ENCODE measurements at regions not wholly inside any gene's neighbourhood (a gene's known extent, or its start where the extent isn't known, plus 50 kb on each side); places are given as distances from the start of the nearest gene placed in this dataset.
"Not testable (repeated sequence)": the region's sequence is repeated elsewhere in the genome, so short reads cannot be mapped to it uniquely, and the experiment has no call there.

DNA sequence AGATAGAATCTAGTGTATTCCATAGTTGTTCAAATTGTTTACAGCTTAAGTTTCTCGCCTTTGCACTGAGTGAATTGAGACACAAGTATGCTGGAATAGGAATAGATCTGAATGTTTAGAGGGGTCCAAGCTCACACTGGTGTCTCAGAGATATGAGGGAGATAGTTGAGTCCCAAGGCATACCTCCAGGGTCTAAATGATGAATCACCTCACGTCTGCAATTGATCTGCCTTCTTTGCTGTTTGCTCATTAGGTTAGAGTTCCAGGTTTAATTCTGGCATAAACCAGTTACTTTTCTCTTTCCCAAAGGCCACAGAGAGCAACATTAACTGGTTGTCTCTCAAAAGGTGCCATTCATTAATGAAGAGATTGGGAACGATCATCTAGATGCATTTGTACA lies 106.3 kb upstream of the MME start:
- DNase-seq = no peak

DNA sequence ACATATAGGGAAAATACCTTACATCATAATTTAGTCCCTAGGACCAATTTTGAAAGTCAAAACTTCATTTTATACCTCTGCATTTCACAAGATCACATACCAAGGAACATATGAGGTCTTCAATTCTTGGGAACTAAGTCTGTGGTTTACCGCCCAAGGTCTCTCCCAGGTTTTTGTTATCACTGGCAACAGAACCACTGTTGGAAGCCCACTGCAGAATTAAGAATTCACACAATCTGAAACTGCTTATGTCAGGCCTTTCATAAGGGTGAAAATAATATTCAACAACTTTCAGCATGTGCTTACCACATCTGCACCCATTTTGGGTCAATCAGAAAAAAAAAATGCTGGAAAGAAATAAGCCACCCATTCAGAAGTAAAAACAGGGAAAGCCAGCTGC lies 107.2 kb upstream of the MME start:
- DNase-seq = no peak

DNA sequence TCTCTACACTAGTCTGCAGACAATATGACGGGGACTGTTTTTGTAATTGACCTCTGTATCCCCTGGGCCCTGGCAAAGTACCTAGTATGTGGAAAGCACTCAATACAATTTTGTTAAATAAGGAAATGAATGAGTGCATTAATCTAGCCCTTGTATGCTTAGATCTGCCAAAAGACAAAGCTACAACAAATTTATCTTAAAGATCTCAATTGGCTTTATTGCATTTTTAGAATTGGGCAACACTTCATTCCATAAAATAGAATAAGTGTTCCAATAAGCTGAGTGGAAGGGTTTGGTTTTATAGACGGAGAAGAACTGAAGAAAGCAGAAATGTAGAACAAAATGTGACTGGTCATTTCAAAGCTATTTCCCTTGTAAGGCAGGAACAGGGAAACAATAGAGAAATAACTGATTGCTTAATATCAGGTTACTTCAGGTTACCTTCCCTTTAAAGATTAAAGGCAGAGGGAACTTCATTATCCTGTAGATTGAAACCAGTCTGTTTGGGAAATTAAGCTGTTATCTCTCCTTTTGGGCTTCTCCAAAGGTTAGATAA lies 108.3 kb upstream of the MME start:
- DNase-seq = no peak

DNA sequence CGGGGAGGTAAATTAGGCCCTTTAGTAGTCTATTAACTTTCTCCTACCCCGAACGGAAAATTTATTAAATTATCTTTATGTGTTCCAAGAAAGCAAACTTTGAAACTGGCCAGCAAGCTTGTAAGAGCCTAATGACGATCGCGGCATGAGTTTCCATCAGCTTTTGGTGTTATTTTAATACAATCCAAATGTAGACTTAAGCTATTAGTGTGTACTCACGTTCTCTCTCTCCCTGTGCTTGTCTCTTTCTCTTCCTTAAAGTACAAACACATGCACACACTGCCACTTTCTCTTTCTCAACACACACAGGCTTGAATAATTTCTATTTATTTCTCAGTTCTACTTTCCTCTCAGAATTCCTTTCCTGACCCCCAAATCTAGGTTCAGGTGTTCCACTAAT lies 108.8 kb upstream of the MME start:
- no peak for DNase-seq

DNA sequence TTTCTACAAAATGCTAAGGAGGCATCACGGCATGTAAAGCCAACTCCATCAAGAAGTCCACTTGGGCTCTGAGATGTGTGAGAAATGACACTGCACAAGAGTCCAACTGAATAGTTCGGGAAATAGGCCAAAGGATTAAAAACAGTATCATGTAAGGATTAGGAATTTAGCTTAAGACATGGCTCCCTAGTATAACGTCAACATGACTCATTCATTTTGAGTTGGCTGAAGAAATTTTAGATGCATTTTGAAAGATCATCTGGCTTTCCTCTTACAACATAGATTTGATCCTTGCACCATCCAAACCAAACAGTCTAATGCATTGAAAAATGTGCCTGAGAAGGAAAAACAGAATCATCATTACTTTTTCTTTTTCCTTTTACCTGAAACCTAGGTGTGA lies 109.3 kb upstream of the MME start:
- no peak for DNase-seq

DNA sequence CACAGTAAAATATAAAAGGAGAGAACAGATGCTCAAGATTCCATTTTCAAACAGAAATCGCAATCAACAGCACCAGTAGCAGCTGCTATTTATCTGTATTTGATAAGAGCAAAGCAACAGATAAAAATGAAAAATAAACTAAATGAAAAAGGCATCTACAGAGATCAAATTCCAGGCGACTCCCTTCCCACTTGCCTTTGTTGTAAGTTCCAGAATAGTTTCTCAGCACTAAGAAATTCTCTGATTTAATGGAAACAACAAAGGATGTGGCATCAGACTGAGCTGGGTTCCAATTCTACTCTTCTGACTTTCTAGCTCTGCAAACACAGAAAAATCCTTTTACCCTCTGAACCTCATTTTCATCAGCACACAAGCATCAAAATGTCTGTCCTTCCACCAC lies 110.8 kb upstream of the MME start:
- no peak for DNase-seq

DNA sequence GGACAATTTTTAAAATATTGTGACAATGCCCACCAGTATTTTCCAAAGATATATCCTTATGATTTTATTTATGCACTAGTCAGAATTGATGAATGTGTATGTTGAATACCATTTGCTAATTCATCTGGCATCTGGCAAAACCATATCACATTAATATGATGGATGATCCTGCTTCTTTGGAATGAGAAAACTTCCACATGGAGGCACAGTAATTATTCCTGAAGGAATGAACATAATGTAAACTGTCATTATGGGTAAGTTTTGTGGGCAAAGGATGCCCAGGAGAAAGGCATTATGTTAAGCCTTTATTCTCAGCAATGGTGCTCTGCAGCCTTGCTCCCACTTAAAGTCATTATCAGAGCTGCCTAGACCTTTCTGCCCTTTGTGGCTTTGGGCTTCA lies 113.0 kb upstream of the MME start:
- DNase-seq = no peak

DNA sequence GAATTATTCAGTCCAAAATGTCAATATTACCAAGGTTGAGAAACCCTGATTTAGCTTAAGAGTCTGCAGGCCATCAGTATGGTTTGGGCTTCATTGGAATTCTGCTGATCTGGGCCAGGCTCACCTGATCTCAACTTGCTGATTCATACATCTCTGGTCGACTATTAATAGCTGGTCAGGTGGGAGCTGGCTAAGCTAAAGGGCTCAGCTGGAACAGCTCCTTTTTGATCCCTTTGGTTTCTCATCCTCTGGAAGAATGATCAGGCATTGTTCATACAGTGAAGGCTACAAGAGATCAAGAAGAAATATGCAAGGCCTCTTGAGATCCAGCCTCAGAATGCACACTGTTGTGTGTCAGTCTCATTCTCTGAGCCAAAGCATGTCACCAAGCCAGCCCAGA lies 123.3 kb upstream of the MME start:
- DNase-seq = no peak

DNA sequence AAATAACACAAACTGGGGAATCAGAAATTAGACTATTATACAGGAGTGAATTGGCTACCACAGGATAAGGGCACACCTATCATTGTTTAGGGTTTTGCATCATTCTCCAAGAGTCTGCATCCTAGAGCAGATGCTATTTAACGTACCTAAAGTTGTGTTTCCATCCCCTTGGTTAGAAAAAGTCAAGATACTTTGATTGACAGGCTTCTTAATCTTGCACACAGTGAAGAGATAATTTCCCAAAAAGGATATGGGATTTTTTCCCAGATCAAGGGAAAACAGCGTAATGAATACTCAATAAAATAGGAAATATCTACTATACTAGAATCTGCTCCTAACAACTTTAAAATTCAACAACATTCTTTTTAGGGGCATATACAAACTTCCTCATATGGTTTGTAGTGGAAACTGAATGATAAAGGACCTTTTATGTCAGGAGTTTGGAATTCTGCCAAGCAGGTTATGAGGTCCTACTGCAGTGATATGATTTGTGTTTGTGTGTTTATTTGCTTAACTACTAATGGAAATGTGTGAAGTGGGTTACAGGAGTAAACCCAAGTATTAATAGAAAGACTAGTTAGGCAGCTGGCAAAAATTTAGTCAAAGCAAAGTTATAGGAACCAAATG lies 124.1 kb upstream of the MME start:
- peak; percentile 56 for DNase-seq

DNA sequence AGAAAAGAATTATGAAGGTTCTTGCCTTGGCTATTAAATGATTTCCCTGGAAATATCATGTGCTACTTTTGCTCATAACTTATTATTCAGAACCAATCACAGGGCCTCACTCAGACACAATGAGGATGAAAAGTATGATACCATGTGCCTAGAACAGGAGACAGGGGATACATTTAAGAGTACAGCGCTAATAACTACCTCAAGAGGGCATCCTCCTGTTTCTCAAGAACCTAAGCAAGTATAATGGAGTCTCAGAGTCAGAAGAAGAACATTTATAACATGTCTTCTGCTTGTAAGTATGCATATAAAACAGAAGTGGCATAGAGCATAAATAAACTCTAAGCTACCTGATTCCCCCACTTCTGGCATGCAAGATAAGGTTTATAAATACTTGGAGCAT lies 125.4 kb upstream of the MME start:
- no peak for DNase-seq

DNA sequence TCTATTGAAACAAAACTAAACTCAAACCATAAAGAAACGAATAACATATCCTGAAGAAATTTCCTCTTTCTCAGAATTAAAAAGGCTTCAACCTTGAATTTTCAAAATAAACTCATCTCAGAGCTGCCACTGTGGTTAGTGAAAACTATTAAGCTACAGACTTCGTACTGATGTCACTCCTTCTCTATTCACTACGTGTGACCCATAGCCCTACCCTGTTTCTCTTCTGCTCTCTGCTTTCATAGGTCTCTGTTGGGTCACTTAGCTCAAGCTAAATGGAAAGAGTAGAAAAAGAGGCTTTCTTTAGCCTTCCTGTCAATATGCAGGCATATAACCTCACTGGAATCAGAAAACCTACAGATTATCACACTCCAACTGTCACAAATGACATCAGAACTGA lies 126.6 kb upstream of the MME start:
- DNase-seq = no peak

DNA sequence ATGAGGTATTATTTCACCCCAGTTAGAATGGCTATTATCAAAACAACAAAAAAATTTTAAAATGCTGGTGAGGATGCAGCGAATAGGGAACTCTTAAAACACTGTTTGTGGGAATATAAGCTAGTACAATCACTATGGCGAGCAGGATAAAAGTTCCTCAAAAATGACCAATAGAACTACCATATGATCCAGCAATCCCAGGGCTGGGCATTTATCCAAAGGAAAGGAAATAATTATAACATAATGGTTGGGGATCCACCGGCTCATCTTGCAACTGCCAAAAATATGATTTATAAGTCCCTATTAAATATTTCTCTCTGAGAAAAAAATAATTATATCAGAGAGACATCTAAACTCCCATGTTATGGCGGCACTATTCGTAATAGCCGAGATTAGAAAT lies 127.6 kb upstream of the MME start:
- no peak for DNase-seq

DNA sequence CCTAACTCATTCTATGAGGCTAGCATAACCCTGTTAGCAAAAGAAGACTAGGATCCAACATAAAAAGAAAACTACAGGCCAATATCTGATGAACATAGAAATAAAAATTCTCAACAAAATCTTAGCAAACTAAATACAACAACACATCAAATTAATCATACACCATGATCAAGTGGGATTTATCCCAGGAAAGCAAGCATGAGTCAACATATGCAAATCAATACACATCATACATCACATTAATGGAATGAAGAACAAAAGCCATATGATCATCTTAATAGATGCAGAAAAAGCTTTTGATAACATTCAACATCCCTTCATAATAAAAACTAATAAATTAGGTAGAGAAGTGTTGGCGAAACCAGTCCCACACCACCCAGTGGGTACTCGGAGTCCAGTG lies 136.1 kb upstream of the MME start:
- DNase-seq = no peak

DNA sequence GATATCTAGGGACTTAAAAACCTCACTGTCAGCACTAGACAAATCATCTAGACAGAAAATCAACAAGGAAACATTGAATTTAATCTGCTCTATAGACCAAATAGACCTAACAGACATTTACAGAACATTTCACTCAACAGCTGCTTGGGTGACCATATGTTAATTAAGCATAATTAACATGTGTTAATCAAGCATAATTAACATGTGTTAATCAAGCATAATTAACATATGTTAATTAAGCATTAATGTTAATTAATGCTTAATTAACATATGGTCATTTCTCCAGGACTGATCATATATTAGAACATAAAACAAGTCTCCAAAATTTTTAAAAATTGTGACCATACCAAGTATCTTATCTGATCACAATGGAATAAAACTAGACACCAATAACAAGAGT lies 137.3 kb upstream of the MME start:
- DNase-seq = no peak

DNA sequence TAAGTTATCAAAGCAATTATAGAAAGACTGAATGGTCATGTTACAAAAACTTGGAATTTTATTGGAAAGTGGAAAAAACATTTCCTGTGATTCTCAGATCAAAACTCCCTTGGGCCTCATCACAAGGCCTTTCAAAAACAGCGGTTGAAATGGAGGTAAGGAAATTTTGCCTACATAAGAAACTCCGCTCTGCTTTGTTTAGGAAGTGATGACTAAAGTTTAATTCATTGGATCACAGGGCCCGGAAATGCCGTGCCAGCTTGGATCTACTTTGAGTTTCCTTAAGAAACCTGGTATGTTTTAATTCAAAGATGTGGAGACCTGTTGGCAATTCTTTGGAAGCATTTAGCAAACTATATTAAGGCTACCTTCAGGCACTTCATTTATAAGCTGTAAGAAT lies 143.9 kb upstream of the MME start:
- no peak for DNase-seq

DNA sequence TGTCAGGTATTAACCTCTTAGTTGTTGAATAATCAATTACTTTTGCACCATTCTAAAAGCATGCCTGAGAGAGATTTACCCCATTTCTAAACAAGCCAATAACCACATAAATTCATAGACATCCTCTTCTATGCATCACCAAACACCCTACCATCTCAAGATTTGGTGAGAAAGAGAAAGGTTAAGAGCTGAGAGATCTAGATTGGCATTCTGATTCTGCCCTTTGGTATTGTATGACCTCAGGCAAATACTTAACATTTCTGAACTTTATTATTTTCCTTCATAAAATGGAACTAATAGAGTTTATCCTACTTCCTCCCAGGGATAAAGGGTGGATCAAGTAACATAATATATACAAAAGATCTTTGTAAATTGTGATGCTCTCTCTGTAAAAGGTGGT lies 146.5 kb upstream of the MME start:
- no peak for DNase-seq

DNA sequence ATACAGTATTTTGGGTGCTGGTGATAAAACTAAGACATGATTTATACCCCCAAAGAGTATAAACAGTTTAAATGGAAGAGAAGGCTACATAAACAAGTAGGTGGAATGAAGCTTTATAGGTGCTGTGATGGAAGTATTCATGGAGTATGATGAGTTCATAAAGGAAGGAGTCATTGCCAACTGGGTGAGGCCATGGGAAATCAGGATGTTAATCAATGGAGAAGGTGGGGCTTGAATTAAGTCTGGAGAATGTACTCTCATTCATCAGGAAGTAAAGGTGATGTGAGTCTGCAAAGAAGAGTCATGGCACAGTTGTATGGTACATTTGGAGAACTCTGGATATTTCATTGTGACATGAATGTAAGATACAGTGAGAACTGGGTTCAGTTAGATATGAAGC lies 147.5 kb upstream of the MME start:
- DNase-seq = no peak

DNA sequence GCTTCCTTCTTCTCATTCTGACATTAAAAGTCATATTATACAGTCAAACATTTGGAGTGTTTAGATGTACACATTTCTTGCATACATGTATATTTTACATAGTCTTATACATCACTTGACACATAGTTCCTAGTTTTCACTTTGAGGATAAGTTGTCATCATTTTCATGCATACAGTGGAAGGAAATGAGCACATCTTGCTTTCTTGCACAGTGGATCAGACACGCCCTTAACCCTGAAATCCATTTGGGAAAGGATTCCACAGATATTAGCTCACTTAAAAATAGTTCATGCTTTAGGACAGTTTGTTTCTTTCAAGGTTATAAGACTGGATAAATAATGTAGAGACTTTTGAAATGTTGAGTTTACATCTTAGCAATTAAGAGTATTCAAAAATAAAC lies 148.6 kb upstream of the MME start:
- no peak for DNase-seq

DNA sequence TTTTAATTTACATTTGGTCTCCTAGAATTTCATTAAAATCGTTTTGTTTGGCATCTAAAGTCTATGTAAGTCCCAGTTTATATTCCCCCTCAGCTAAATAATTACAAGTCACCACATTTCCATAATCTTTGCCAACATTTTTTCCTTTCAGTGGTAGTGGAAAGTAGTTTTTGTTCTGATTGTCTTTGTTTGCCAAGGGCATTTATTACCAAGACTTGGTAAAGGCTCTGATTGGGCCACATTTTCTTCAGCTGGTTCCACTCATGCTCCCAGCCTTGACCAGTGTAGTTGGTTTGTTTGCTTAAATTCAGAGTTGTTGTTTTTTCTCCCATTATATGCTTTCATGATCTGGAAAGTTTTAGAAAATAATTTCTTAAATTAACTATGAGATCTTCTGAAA lies 153.4 kb upstream of the MME start:
- DNase-seq = no peak

DNA sequence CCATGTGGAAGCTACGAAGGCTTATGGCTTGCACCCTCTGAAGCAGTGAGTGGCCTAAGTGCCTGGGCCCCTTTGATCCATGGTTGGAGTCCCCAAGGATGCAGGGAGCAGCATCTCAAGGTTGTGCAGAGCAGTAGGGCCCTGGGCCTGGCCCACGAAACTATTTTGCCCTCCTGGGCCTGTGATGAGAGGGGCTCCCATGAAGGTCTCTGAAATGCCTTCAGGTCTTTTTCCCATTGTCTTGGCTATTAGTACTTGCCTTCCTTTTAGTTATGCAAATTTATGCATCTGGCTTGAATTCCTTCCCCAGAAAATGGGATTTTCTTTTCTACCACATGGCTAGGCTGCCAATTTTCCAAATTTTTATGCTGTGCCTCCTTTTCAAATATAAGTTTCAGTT lies 158.8 kb upstream of the MME start:
- DNase-seq = no peak

DNA sequence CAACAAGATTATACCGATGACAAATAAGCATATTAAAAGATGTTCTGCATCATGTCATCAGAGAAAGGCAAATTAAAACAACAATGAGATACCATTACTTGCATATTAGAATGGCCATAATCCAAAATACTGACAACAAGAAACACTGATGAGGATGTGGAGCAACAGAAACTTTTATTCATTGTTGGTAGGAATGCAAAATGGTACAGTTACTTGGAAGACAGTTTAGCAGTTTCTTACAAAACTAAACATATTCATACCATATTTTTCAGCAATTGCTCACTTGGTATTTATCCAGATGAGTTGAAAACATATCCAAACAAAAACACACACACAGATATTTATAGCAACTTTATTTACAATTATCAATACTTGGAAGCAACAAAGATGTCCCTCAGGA lies 160.9 kb upstream of the MME start:
- no peak for DNase-seq

DNA sequence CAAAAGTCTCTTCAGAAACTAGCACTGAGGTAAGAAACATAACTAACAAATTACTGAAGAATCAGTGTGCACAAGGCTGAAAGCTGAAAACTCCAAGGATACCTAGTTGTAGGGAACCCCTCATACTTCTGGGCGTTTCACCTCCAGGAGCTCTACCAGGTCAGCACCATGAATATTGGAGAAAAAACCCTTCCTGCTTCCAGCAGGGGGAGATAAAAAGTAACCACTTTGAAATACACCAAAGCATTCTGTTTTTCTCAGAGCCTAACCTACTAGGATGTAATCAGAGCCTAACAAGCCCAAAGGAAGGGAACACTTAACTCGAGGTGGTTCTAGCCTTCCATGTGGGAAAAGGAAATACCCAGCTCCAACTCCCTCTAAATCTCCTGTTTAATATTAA lies 175.8 kb upstream of the MME start:
- DNase-seq = no peak

DNA sequence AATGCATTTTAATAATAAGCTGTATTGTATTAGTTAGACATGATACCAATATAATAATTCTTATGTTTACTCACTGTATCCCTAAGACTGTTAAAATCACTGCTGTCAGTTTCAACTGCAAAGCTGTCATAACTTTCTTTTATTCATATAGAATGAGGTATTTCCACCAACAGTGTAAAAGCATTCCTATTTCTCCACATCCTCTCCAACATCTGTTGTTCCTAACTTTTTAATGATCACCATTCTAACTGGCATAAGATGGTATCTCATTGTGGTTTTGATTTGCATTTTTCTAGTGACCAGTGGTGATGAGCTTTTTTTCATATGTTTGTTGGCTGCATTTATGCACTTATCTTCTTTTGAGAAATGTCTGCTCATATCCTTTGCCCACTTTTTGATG lies 177.6 kb upstream of the MME start:
- DNase-seq = not testable (repeated sequence)

DNA sequence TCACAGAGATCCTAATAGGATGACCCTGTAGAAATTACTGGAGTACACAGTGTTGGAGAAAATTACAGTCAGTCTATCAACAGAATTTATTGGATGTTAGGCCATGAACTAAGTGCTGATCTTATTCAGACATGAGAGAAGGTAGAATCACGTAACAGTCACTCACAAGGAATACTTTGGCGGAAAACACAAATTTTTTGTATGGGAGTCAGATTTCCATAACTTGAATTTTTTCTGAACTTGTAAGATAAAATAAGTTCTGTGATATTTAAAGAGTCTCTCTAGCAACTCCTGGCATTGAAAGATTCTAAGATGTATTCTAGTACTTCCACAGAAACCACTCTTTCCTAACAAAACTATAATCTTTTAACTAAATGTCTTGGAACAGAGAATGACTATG lies 178.8 kb upstream of the MME start:
- no peak for DNase-seq

DNA sequence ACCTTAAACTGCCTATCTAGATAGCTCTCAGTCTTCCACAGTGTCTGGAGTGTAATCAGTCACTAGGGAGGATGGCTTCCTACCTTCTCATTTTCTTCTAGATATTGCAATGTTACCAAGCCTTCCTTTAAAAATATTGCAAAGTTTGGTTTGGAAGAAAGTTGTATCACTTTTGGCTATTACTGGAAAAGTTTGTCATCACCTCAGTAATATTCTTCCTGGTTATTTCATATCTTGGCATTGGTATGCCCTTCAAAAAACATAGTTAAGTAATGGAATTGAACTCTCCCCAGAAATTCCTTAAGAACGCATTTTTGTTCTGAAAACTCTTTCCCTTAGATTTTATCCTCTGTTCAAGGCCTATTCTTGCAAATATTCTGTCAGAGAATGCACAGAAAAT lies 179.3 kb upstream of the MME start:
- DNase-seq = no peak

DNA sequence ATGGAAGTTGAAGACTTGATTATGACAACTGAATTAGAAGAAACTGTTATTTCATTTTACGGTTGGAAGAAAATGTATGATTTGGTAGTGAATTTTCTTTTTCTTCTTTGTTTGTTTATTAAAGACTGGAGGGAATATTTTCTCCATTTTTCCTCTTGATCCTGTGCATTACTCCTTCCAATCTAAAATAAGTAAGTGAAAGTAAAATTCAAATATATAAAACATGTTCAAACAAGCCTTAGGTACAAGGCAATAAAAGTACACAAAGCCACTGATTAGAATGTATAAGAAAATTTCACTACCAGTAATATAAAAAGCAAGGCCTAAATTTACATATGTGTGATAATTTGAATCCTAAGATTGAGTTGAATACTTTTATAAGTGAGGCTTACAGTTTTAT lies 181.2 kb upstream of the MME start:
- no peak for DNase-seq

All from COR-L47 (cell line).